Heart right ventricle (tissue), 16 donors: ENCODE measurements at regions not wholly inside any gene's neighbourhood (a gene's known extent, or its start where the extent isn't known, plus 50 kb on each side); places are given as distances from the start of the nearest gene placed in this dataset.

Experiments used
- ATAC-seq, 8 donors: fragments of 200-7000 bp; cut with Tn5 transposase; one replicate each; pipeline ENCODE4 v1.9.1; 2020; ENCODE audit warnings: mild to moderate bottlenecking in 8 of 8, moderate library complexity in 8 of 8, moderate number of reproducible peaks in 1 of 8
- DNase-seq, 2 donors: peaks; one replicate each; pipeline ENCODE4 v3.0.0-alpha.2; 2020
- H3K27ac ChIP-seq, 10 donors: fragments of 200-600 bp; sonication (generic) in 2 of 10; one replicate each; pipeline versions ENCODE4 v1.5.0 to v1.8.0; 2020 to 2022; ENCODE audit warnings: mild to moderate bottlenecking in 3 of 10
- H3K27me3 ChIP-seq, 7 donors: fragments of 200-600 bp; one replicate each; pipeline ENCODE4 v1.8.0; 2021 to 2022; ENCODE audit warnings: mild to moderate bottlenecking in 2 of 7
- H3K36me3 ChIP-seq, 9 donors: fragments of 200-600 bp; sonication (generic) in 1 of 9; one replicate each; pipeline versions ENCODE4 v1.5.0 to v1.8.0; 2020 to 2022; ENCODE audit warnings: mild to moderate bottlenecking in 2 of 9
- H3K4me1 ChIP-seq, 9 donors: fragments of 200-600 bp; sonication (generic) in 1 of 9; one replicate each; pipeline versions ENCODE4 v1.5.0 to v1.8.0; 2020 to 2022; ENCODE audit warnings: mild to moderate bottlenecking in 4 of 9
- H3K4me3 ChIP-seq, 10 donors: fragments of 200-600 bp; sonication (generic) in 2 of 10; one replicate each; pipeline versions ENCODE4 v1.5.0 to v1.8.0; 2020 to 2022; ENCODE audit warnings: mild to moderate bottlenecking in 7 of 10, moderate library complexity in 2 of 10
- H3K9me3 ChIP-seq, 11 donors: fragments of 200-600 bp in 10 of 11; sonication (generic) in 2 of 11; one replicate each; pipeline versions ENCODE4 v1.5.0 to v1.8.0; 2013 to 2022; ENCODE audit warnings: mild to moderate bottlenecking in 2 of 11, control low read depth in 1 of 11, moderate library complexity in 1 of 11
- WGBS, 2 donors: extraction: QIAGEN DNeasy Blood & Tissue Kit; methylation state at CpG; one replicate each; pipeline ENCODE4 v1.1.7; 2013; ENCODE audit warnings: inconsistent platforms in 1 of 2; 5-methylcytosine and 5-hydroxymethylcytosine counted together
- intact Hi-C, 10 donors: fragments of 100-400 bp; cut with DNase I; formaldehyde crosslinking; loops; one replicate each; pipeline versions ENCODE4 v1.11.1 to v1.14.2; 2022
- TF ChIP-seq, protein P1 (sequence below), 9 donors: fragments of 200-600 bp; sonication (generic) in 2 of 9; IDR thresholded peaks; one replicate each; pipeline versions ENCODE4 v1.5.0 to v1.8.0; 2021 to 2022; ENCODE audit warnings: antibody characterized with exemption in 9 of 9, mild to moderate bottlenecking in 5 of 9, moderate library complexity in 1 of 9
- donor health status: Arrhythmogenic right ventricular cardiomyopathy.
- donor health status: ischemic (EF 13 %, LVEDD 7.1; RV severe dilation, severe dysfunction).
- donor health status: healthy with polysubstance abuse.
- donor health status: DM: no; HTN: yes; CAD: no.
- donor health status: DM: no; HTN: no; CAD: no.
- donor health status: ischemic (EF 25% LVEDD 6.9; RV normal size, moderate dysfunction).
- donor health status: ischemic (EF 25% LVEDD 5.7; RV mildly dilated, moderate dysfunction).
- donor health status: healthy.
- donor health status: DM: yes; HTN: yes; CAD: no.
- donor health status: Ischemic cardiomyopathy.
- donor health status: ischemic (EF 35%, LVEDD 5.7; RV mildly dilated, moderate dysfunction).
- donor health status: nonischemic (EF 11% LVEDD 7.7; RV severe dilation, severe dysfunction).
- donor health status: DM: yes; HTN: yes; CAD: no.
- donor health status: PGD.
- donor health status: ischemic (EF 29% LVEDD 5.4; RV normal size, mild dysfunction).
- donor health status: nonischemic (EF 23%, LVEDD 6.1; RV moderate dilation, normal function).

DNA sequence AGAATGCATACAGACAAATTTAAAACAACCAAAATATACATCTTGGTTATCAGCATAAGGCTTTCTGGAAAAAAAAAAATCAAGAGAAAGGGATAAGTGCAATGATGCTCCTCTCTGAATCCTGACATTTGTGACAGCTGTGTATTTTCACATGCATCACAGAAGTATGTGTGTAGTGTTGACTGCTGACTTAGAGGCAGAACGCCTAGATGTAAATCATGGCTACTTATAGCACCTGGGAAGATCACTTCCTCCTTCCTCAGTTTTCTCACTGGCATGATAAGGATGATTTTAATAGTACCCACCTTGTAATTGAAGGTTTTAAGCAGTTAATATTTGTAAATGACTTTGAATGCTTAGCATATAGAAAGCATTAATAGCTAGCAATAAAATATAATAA is 112.5 kb downstream of the MRPL39 start:
- H3K27me3 ChIP-seq, result no peaks in the 10 kb centered on the region
- TF ChIP-seq, protein P1, sequence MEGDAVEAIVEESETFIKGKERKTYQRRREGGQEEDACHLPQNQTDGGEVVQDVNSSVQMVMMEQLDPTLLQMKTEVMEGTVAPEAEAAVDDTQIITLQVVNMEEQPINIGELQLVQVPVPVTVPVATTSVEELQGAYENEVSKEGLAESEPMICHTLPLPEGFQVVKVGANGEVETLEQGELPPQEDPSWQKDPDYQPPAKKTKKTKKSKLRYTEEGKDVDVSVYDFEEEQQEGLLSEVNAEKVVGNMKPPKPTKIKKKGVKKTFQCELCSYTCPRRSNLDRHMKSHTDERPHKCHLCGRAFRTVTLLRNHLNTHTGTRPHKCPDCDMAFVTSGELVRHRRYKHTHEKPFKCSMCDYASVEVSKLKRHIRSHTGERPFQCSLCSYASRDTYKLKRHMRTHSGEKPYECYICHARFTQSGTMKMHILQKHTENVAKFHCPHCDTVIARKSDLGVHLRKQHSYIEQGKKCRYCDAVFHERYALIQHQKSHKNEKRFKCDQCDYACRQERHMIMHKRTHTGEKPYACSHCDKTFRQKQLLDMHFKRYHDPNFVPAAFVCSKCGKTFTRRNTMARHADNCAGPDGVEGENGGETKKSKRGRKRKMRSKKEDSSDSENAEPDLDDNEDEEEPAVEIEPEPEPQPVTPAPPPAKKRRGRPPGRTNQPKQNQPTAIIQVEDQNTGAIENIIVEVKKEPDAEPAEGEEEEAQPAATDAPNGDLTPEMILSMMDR (IDR thresholded peaks at IDR 0.05), result no peak
- H3K4me1 ChIP-seq, result no peaks in the 10 kb centered on the region
- no peaks in the 10 kb centered on the region for H3K36me3 ChIP-seq
- no peak for ATAC-seq
- no peak overlapping the region for H3K4me3 ChIP-seq
- no peak overlapping the region for H3K27ac ChIP-seq
- DNase-seq, result no peak
- intact Hi-C loops, result no loop called here
- peaks cover 0 to 9% (median 0%) of the 10 kb centered on the region in 11 donors for H3K9me3 ChIP-seq
- WGBS, 2 donors, result 61 to 65% methylated on average over 1 of the region's 1 CpG

DNA sequence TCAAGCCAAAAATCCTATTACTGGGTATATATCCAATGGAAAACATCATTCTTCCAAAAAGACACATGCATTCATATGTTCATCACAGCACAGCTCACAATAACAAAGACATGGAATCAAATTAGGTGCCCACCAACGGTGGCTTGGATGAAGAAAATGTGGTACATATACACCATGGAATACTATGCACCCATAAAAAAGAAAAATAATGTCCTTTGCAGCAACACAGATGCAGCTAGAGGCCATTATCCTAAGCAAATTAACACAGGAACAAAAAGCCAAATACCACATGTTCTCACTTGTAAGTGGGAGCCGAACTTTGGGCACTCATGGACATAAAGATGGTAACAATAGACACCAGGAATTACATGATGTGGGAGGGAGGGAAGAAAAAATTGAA is 113.6 kb downstream of the MRPL39 start:
- ATAC-seq (no peak), DNase-seq (no peak)
- WGBS, 2 donors, result 91 to 94% methylated on average over 2 of the region's 2 CpGs
- TF ChIP-seq, protein P1 (IDR thresholded peaks at IDR 0.05), result no peak
- Histone ChIP-seq H3K4me3 (no peak overlapping the region), H3K27me3 (no peaks in the 10 kb centered on the region), H3K4me1 (no peaks in the 10 kb centered on the region), H3K9me3 (peaks cover 0 to 4% (median 0%) of the 10 kb centered on the region in 11 donors), H3K27ac (no peak overlapping the region), H3K36me3 (no peaks in the 10 kb centered on the region)
- intact Hi-C loops, result no loop called here

DNA sequence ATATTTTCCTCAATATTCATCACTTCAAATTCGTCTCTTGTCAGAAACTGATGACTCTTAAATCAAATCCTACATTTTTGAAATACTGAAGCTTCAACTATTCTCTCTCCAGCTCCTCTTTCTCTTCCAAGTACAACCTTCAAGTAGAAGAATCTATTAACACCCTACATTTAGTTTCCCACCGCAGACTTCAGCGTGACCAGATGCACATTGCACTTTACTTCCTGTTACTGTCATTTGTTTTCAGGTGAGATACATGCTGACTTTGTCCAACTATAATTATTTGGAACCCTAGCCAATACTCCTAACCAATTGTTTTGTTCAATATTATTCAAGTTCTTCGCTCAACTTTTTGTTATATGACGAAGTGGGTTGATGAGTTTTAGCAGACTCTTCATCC is 116.0 kb downstream of the MRPL39 start:
- H3K9me3 ChIP-seq, result peaks cover 0 to 4% (median 0%) of the 10 kb centered on the region in 11 donors
- intact Hi-C loops, result no loop called here
- H3K27ac ChIP-seq, result no peak overlapping the region
- no peaks in the 10 kb centered on the region for H3K27me3 ChIP-seq
- ATAC-seq (no peak), DNase-seq (no peak)
- 85 to 87% methylated on average over 5 of the region's 5 CpGs for WGBS, 2 donors
- H3K36me3 ChIP-seq, result no peaks in the 10 kb centered on the region
- TF ChIP-seq, protein P1 (IDR thresholded peaks at IDR 0.05), result no peak
- peaks cover 0 to 11% (median 0%) of the 10 kb centered on the region in 9 donors for H3K4me1 ChIP-seq
- no peak overlapping the region for H3K4me3 ChIP-seq

DNA sequence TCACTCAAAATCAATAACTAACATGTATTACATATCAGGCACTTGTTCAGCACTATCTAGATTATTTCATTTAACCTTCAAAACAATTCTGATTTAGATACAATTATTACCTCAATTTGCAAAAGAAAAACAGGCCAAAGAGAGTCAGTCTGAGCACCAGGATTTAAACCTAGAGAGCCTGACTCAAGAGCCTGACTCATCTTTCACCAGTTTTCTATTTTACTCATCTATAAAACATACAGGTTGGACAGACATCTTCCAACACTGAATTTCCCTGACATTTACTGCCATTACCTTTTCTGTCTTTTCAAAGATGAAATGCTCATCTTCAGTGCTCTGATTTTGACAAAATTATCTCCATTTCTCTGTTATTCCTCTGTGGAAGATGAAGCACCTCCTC is 116.5 kb downstream of the MRPL39 start:
- Histone ChIP-seq H3K27ac (no peak overlapping the region), H3K27me3 (no peaks in the 10 kb centered on the region), H3K4me1 (peaks cover 0 to 11% (median 0%) of the 10 kb centered on the region in 9 donors), H3K36me3 (no peaks in the 10 kb centered on the region), H3K9me3 (peaks cover 0 to 4% (median 0%) of the 10 kb centered on the region in 11 donors), H3K4me3 (no peak overlapping the region)
- intact Hi-C loops, result no loop called here
- no peak for ATAC-seq
- TF ChIP-seq, protein P1 (IDR thresholded peaks at IDR 0.05), result no peak
- no peak for DNase-seq
